NCI-H345 treated with DMSO at 0.1 percent for 48 hours (cell line): ENCODE measurements at regions not wholly inside any gene's neighbourhood (a gene's known extent, or its start where the extent isn't known, plus 50 kb on each side); places are given as distances from the start of the nearest gene placed in this dataset.

ENCODE experiments used
- DNase-seq: peaks from one replicate; lab custom pipeline; 2025; ENCODE audit not compliant: unreplicated experiment; lab: John Stamatoyannopoulos, UW

DNA sequence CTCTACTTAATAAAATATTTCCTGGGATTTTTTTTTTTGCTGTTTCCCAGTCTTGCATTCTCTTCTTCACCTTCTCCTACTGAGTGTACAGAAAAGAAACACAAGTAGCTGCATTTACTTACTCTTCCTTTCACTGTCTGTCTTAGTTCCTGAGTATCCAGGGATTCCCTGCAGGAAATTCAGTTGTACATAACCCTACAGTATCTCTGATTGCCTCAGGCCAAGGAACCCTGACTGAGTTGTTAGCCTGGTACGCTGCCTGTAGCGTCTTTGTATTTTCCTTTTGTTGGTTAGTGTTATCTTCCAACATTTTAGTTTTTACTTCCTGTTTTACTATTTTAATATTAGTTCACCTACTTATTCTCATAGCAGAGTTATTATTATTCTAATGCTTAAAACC is 142.5 kb upstream of the ROBO1 start:
- no peak for DNase-seq

- DNase-seq: no peak
Measured at GRCh38 chr3:79906106-79906505, 138.3 kb upstream of the ROBO1 start.

- DNase-seq: no peak
Measured at GRCh38 chr3:79902151-79902550, 134.4 kb upstream of the ROBO1 start.

DNA sequence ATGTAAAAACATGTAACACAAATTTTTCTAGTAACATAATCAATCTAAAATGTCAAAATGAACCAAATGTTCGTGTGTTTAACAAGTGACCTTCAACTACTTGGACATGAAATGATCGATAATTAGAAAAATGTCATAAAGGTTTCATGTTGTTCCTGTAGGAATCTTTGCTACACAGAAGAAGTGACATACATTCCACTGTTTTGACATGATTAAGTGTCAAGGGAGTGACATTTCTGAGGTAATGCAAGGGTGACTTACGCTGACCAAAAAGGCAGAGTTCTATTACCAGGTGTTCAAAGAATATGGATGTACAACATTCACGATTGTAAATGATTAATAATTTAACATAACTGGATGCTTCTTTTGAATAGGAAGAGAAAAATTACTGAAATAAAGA is 131.1 kb upstream of the ROBO1 start:
- DNase-seq: no peak

DNA sequence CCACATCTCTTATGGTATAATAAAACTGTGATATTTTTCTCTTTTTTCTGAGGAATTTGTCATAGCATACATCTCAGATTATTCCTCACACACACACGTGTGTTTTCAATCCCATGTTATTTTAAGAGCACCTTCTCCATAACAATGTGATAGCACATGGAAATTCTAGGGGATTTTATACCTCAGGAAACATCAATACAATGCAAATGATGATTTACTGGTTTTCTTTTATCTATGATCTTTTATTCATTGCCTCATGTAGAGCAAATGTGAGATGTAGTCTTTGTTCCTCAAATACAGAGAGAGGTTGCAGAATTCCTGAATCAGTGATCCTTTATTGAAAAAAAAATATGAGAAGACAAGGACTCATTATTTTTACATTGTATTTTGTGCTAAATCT is 128.3 kb upstream of the ROBO1 start:
- no peak for DNase-seq

DNA sequence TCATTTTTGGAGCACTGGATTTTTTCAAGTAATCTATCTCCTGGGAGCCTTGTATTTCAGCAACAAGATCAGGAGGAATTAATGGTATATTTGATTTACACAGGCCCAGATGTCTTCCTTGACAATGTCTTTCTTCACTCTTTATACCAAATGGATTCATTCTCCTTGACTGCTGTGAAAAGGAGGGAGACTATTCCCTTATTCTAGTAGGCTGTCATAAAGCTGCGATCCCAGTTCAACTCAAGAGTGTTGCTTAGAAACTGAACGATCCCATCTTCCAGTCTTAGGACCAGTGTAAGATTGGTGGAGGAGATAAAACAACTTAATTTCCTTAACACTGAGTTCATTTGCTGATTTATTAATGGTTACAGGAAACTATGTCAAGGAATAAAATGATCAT is 119.4 kb upstream of the ROBO1 start:
- no peak for DNase-seq

DNA sequence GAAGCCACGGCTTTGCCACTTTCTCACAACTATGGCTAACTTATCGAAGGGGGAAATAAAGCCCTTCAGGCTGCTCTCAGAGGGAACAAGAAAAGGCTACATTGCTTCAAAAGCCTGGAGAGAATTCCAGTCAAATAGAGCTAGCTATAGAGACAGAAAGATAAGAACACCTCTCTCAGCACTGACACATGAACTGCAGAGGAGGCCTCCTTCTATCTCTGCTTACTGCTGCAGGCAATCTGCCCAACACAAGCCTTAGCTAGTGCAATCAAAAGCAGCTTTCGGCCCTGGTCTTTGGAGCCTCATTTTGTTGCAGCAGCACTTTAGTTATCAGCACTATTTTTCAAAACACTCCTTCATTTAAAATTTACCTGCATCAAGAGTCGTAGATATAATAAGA is 118.4 kb upstream of the ROBO1 start:
- no peak for DNase-seq

- DNase-seq: no peak
Measured at GRCh38 chr3:79885407-79885806, 117.6 kb upstream of the ROBO1 start.

GRCh38 chr3:79884354-79884753 is 116.6 kb upstream of the ROBO1 start:
- no peak for DNase-seq

GRCh38 chr3:79881431-79881830 is 113.6 kb upstream of the ROBO1 start:
- DNase-seq: no peak

- DNase-seq: no peak
Measured at GRCh38 chr3:79878708-79879107, 110.9 kb upstream of the ROBO1 start.

DNA sequence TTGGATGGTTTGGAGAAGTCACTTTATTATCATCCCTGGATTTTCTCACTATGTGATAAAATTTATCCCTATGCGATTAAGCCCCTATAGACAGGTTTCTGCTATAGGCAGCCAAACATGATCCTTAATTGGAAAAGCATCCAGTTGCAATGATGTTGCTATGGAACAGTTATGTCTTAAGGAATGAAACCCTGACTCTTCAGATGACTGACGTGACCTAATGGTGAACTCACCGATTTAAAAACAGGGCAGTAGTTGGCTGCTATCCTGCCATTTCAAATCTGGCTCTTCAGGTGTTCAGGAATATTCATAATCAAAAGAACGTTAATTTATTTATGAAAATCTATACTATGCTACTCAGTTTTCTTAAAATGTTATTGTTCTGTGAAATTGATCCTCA is 106.8 kb upstream of the ROBO1 start:
- DNase-seq: no peak

- DNase-seq: no peak
Measured at GRCh38 chr3:79872483-79872882, 104.7 kb upstream of the ROBO1 start.

- no peak for DNase-seq
Measured at GRCh38 chr3:79871656-79872055, 103.9 kb upstream of the ROBO1 start.

GRCh38 chr3:79870313-79870620 is 102.5 kb upstream of the ROBO1 start:
- DNase-seq: no peak

DNA sequence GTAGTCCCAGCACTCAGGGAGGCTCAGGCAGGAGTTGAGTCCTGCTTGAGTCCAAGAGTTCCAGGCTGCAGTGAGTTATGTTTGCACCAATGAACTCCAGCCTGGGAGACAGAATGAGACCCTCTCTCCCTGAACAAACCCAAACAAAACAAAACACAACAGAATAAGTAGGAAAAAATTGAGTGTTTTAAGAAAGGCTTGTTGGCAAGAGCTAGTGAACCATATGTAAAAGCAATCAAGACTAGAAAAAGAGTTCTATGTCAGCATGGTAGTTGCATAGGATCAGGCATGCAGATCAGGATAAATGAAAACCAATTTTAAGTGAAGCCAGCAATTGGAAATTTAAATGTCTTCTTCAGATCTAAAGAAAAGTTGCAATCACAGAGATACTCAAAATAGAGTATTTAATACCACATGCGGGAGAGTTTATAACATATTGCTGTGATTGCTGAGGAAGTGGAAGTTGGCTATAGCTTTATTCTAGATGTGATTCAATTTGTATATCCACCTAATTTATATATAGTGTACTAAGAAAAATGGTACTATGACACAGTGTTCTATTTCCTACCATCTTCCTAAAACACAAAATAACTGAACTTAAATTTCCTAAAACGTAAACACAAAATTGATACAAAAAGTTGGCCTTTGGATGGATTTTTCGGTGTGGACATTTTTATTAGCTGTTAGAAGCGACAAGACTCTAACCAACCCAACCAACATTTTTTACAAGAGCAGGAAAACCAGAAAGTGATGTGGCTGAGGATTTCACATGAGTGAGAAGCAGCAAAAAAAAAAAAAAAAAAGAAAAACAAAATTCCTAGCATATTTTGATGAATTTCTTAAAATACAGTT is 101.9 kb upstream of the ROBO1 start:
- no peak for DNase-seq

- no peak for DNase-seq
Measured at GRCh38 chr3:79866162-79866561, 98.4 kb upstream of the ROBO1 start.

GRCh38 chr3:79864077-79864476 is 96.3 kb upstream of the ROBO1 start:
- no peak for DNase-seq

GRCh38 chr3:79848876-79849275 is 81.1 kb upstream of the ROBO1 start:
- no peak for DNase-seq

- DNase-seq: no peak
Measured at GRCh38 chr3:79847928-79848327, 80.1 kb upstream of the ROBO1 start.

GRCh38 chr3:79846148-79846933 is 78.5 kb upstream of the ROBO1 start:
- no peak for DNase-seq

GRCh38 chr3:79845546-79845945 is 77.7 kb upstream of the ROBO1 start:
- no peak for DNase-seq

GRCh38 chr3:79844176-79844575 is 76.4 kb upstream of the ROBO1 start:
- no peak for DNase-seq
